ENCODE measurements at regions not wholly inside any gene's neighbourhood (a gene's known extent, or its start where the extent isn't known, plus 50 kb on each side); places are given as distances from the start of the nearest gene placed in this dataset.

DNA sequence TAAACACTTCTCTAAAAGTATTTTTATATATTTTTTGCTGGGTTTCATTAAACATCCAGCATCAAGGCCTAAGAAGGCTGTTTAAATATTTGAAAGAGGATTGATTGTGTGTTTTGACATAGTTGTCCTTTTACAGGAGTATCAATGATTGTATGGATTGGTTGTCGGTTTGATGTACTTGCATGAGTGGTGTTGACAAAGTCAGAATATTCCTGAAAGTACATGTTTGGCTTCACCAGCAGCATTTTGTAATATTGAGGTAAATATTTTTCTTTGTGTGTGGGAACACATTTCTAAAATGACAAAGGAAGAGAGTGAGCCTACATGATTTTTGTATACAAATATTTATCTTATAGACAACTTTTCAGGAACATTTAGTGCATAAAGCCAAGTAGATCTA, 269.7 kb downstream of the PTBP2 start:
- TF ChIP-seq, protein P1, sequence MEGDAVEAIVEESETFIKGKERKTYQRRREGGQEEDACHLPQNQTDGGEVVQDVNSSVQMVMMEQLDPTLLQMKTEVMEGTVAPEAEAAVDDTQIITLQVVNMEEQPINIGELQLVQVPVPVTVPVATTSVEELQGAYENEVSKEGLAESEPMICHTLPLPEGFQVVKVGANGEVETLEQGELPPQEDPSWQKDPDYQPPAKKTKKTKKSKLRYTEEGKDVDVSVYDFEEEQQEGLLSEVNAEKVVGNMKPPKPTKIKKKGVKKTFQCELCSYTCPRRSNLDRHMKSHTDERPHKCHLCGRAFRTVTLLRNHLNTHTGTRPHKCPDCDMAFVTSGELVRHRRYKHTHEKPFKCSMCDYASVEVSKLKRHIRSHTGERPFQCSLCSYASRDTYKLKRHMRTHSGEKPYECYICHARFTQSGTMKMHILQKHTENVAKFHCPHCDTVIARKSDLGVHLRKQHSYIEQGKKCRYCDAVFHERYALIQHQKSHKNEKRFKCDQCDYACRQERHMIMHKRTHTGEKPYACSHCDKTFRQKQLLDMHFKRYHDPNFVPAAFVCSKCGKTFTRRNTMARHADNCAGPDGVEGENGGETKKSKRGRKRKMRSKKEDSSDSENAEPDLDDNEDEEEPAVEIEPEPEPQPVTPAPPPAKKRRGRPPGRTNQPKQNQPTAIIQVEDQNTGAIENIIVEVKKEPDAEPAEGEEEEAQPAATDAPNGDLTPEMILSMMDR (IDR thresholded peaks at IDR 0.05; ENCODE audit: borderline replicate concordance, insufficient read depth, low read depth, low read length): no peak
- H3K4me3 ChIP-seq (ENCODE audit: low read depth, low read length): no peak overlapping the region

DNA sequence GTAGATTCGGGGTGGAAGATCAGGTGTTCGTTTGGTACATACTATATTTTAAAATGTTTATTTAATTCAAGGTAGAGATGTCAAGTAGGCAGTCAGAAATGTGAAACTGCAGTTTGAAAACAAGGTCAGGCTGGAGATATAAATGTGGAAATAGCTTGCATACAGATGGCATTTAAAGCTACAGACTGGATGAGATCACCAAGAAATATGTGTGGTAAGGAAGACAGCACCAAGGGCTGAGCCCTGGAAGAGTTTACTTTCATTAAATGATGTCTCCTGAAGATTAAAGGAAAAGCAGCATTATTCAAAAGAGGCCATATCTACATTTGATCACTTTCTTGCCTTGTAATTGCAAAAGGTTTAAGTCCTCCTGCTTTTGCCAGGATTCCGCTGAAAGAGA, 271.3 kb downstream of the PTBP2 start:
- no peak overlapping the region for H3K4me3 ChIP-seq (ENCODE audit: low read depth, low read length)
- TF ChIP-seq, protein P1 (IDR thresholded peaks at IDR 0.05; ENCODE audit: borderline replicate concordance, insufficient read depth, low read depth, low read length): no peak

DNA sequence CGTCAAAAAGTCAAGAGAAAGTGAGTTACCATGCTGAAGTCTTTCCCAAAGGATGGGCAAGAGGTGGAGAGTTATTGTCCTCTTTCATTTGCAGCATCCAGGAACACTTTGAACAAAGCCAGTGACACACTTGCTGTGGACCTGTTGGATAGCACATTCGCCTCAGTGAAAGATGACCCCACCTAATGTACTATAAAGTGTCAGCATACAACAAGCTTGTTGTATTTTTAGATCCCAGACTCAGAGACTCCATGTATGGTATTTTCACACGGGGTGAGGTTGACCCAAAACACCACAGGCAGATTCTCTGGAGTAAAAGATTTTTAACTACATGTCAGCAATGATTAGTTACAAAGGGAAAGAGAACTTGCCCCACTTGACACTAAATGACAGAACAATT, 273.8 kb downstream of the PTBP2 start:
- TF ChIP-seq, protein P1 (IDR thresholded peaks at IDR 0.05; ENCODE audit: borderline replicate concordance, insufficient read depth, low read depth, low read length): no peak
- no peak overlapping the region for H3K4me3 ChIP-seq (ENCODE audit: low read depth, low read length)

DNA sequence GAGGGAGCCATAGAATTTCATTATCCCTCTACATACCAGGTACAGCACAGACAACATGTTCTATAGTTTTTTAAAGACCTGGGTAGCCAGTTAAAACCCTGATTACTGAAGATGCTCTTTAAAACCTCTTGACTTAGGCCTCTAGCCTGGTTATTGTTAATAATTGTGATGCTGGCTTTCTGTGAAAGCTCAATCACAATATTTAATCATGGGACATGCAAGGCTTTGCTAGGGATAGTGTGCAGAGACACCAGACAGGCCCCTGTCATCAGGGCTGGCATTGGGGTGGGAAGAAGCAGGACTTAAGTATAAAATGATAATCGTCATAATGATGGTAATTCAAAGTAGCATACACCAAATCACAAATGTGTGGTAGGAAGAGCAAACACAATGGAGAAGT, 274.4 kb downstream of the PTBP2 start:
- TF ChIP-seq, protein P1 (IDR thresholded peaks at IDR 0.05; ENCODE audit: borderline replicate concordance, insufficient read depth, low read depth, low read length): no peak
- H3K4me3 ChIP-seq (ENCODE audit: low read depth, low read length): no peak overlapping the region

DNA sequence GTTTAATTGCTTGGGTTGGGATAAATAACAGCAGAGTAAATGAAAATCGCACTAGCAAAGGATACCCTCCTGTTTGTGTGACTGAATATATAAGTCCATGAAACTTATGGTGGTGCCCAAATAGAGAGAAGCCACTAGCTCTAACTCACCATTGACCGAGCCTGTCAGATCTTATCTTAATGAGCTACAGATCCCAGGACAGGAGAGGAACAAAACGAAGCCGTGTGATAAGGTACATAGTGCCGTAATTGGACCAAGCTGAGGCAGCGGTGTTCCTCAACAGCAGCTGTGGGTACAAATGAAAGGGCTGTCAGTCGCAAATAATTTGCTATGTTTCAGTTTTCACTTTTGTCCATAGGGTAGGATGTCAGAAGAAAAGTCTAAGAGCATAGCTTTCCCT, 276.1 kb downstream of the PTBP2 start:
- TF ChIP-seq, protein P1 (IDR thresholded peaks at IDR 0.05; ENCODE audit: borderline replicate concordance, insufficient read depth, low read depth, low read length): no peak
- H3K4me3 ChIP-seq (ENCODE audit: low read depth, low read length): no peak overlapping the region

DNA sequence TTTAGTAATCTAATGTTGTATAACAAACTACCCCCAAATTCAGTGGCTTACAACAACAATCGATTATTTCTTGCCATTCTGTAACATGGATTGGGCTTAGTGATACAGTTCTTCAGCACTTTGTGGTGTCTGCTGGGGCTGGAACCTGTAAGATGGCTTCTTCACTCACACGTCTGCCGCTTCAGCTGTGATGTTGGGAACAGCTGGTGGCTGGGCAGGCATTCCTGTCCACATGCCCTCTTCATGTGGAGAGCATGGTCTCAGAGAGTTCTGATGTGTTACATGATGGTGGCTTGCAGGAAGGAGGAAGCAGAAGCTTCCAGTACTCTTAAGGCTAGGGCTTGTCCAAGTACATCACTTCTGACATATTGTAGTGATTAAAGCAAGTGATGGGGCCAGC, 276.9 kb downstream of the PTBP2 start:
- no peak overlapping the region for H3K4me3 ChIP-seq (ENCODE audit: low read depth, low read length)
- TF ChIP-seq, protein P1 (IDR thresholded peaks at IDR 0.05; ENCODE audit: borderline replicate concordance, insufficient read depth, low read depth, low read length): no peak

DNA sequence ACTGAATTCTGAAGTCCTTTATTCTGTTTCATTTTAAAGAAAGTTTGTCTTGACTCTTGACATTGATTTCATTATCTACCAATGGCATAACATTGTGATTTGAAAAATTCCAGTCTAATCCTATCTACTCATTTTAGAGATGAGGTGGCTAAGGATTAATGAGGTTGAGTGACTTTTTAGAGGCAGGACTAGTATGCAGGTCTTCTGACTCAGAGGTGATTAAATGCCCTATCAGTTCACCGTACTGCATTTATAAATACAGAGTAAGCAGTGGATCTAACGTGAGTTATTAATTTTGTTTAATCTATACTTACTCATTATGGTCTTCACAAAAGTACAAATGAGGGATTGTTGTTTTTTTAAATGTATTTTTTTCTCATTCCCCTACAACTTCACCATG, 277.6 kb downstream of the PTBP2 start:
- TF ChIP-seq, protein P1 (IDR thresholded peaks at IDR 0.05; ENCODE audit: borderline replicate concordance, insufficient read depth, low read depth, low read length): no peak
- H3K4me3 ChIP-seq (ENCODE audit: low read depth, low read length): no peak overlapping the region
